ENCODE measurements at regions not wholly inside any gene's neighbourhood (a gene's known extent, or its start where the extent isn't known, plus 50 kb on each side); places are given as distances from the start of the nearest gene placed in this dataset.

GRCh38 chr3:46095307-46095706 lies 68.0 kb upstream of the XCR1 start:
- DNase-seq = no peak
- TF ChIP-seq CTCF (IDR thresholded peaks at IDR 0.05; ENCODE audit: borderline replicate concordance) = no peak
- Histone ChIP-seq H3K27ac (replicated peaks) (no peak overlapping the region), H3K36me3 (no peaks in the 10 kb centered on the region), H3K9me3 (replicated peaks) (no peaks in the 10 kb centered on the region), H3K27me3 (ENCODE audit: low read depth) (no peaks in the 10 kb centered on the region), H3K4me3 (no peak overlapping the region), H3K4me1 (peaks cover 6% of the 10 kb centered on the region)
- intact Hi-C loops (cut with micrococcal nuclease) = no loop called here

GRCh38 chr3:46094506-46094905 lies 67.2 kb upstream of the XCR1 start:
- Histone ChIP-seq H3K4me1 (peaks cover 6% of the 10 kb centered on the region), H3K36me3 (no peaks in the 10 kb centered on the region), H3K27me3 (ENCODE audit: low read depth) (no peaks in the 10 kb centered on the region), H3K9me3 (replicated peaks) (no peaks in the 10 kb centered on the region), H3K27ac (replicated peaks) (no peak overlapping the region), H3K4me3 (no peak overlapping the region)
- intact Hi-C loops (cut with micrococcal nuclease) = no loop called here
- DNase-seq = no peak
- TF ChIP-seq CTCF (IDR thresholded peaks at IDR 0.05; ENCODE audit: borderline replicate concordance) = no peak

GRCh38 chr3:46093966-46094365 lies 66.7 kb upstream of the XCR1 start:
- no peak for DNase-seq
- peaks cover 6% of the 10 kb centered on the region for H3K4me1 ChIP-seq
- TF ChIP-seq CTCF (IDR thresholded peaks at IDR 0.05; ENCODE audit: borderline replicate concordance) = no peak
- no peak overlapping the region for H3K4me3 ChIP-seq
- no peaks in the 10 kb centered on the region for H3K9me3 ChIP-seq (replicated peaks)
- H3K36me3 ChIP-seq = no peaks in the 10 kb centered on the region
- no peaks in the 10 kb centered on the region for H3K27me3 ChIP-seq (ENCODE audit: low read depth)
- no peak overlapping the region for H3K27ac ChIP-seq (replicated peaks)
- intact Hi-C loops (cut with micrococcal nuclease) = no loop called here

- no peaks in the 10 kb centered on the region for H3K9me3 ChIP-seq (replicated peaks)
- DNase-seq = no peak
- TF ChIP-seq CTCF (IDR thresholded peaks at IDR 0.05; ENCODE audit: borderline replicate concordance) = no peak
- peaks cover 6% of the 10 kb centered on the region for H3K4me1 ChIP-seq
- intact Hi-C loops (cut with micrococcal nuclease) = no loop called here
- H3K27ac ChIP-seq (replicated peaks) = no peak overlapping the region
- H3K36me3 ChIP-seq = no peaks in the 10 kb centered on the region
- H3K4me3 ChIP-seq = no peak overlapping the region
- H3K27me3 ChIP-seq (ENCODE audit: low read depth) = no peaks in the 10 kb centered on the region
Measured at GRCh38 chr3:46093327-46093942, 66.2 kb upstream of the XCR1 start.

- TF ChIP-seq CTCF (IDR thresholded peaks at IDR 0.05; ENCODE audit: borderline replicate concordance) = no peak
- intact Hi-C loops (cut with micrococcal nuclease) = no loop called here
- no peak overlapping the region for H3K27ac ChIP-seq (replicated peaks)
- DNase-seq = no peak
- H3K27me3 ChIP-seq (ENCODE audit: low read depth) = no peaks in the 10 kb centered on the region
- H3K4me3 ChIP-seq = no peak overlapping the region
- no peaks in the 10 kb centered on the region for H3K36me3 ChIP-seq
- H3K4me1 ChIP-seq = peaks cover 6% of the 10 kb centered on the region
- H3K9me3 ChIP-seq (replicated peaks) = no peaks in the 10 kb centered on the region
Measured at GRCh38 chr3:46092702-46093080, 65.4 kb upstream of the XCR1 start.

Data from left ventricle myocardium inferior (tissue), 1 donor.